Body of pancreas (tissue), 4 donors: ENCODE measurements at regions not wholly inside any gene's neighbourhood (a gene's known extent, or its start where the extent isn't known, plus 50 kb on each side); places are given as distances from the start of the nearest gene placed in this dataset.

ENCODE experiments used
- CTCF ChIP-seq, 7 experiments: fragments of 450-650 bp in 4 of 7; fragments of 200-600 bp in 3 of 7; sonication (generic) in 3 of 7; IDR thresholded peaks; one replicate each; pipeline ENCODE4 v1.5.1; 2016 to 2019; ENCODE audit warnings: antibody characterized with exemption in 7 of 7
- POLR2A ChIP-seq, 3 donors: fragments of 450-650 bp; IDR thresholded peaks; one replicate each; pipeline ENCODE4 v1.6.1; 2016; ENCODE audit warnings: antibody characterized with exemption in 3 of 3, mild to moderate bottlenecking in 2 of 3

GRCh38 chr3:5972586-5972985, 785.1 kb downstream of the EDEM1 start:
- TF ChIP-seq CTCF (IDR thresholded peaks at IDR 0.05) (no peak), POLR2A (IDR thresholded peaks at IDR 0.05) (no peak)
